Activated naive CD8-positive, alpha-beta T cell treated with anti-CD3 and anti-CD28 coated beads, Interleukin-2, amount 50 U/mL, for 24 hours (primary cell): ENCODE measurements at regions not wholly inside any gene's neighbourhood (a gene's known extent, or its start where the extent isn't known, plus 50 kb on each side); places are given as distances from the start of the nearest gene placed in this dataset.

Source experiments
- ATAC-seq: fragments of 150-1000 bp; cut with Tn5 transposase; one replicate; pipeline ENCODE4 v1.10.0; 2021
- DNase-seq: peaks from one replicate; pipeline ENCODE4 v3.0.0; 2021
- H3K27ac Mint-ChIP-seq: one replicate; pipeline ENCODE4 v1.8.0; 2021; ENCODE audit warnings: mild to moderate bottlenecking, mixed read lengths
- H3K27me3 Mint-ChIP-seq: one replicate; pipeline ENCODE4 v1.8.0; 2021; ENCODE audit warnings: mixed read lengths
- H3K36me3 Mint-ChIP-seq: one replicate; pipeline ENCODE4 v1.8.0; 2021; ENCODE audit warnings: low read depth, mixed read lengths
- H3K4me1 Mint-ChIP-seq: one replicate; pipeline ENCODE4 v1.8.0; 2021; ENCODE audit warnings: mixed read lengths
- H3K4me3 Mint-ChIP-seq: one replicate; pipeline ENCODE4 v1.8.0; 2021; ENCODE audit warnings: mild to moderate bottlenecking, moderate library complexity, mixed read lengths
- H3K9me3 Mint-ChIP-seq: one replicate; pipeline ENCODE4 v1.8.0; 2021; ENCODE audit warnings: mixed read lengths

GRCh38 chr10:117673230-117674010 lies 130.9 kb downstream of the EMX2 start:
- Mint-ChIP-seq H3K27ac (no peak overlapping the region), H3K36me3 (no peaks in the 10 kb centered on the region), H3K4me1 (no peaks in the 10 kb centered on the region), H3K9me3 (no peaks in the 10 kb centered on the region), H3K4me3 (no peak overlapping the region), H3K27me3 (peaks cover 8% of the 10 kb centered on the region)
- no peak for DNase-seq
- no peak for ATAC-seq

- Mint-ChIP-seq H3K27me3 (peaks cover 12% of the 10 kb centered on the region), H3K4me3 (no peak overlapping the region), H3K36me3 (no peaks in the 10 kb centered on the region), H3K27ac (no peak overlapping the region), H3K9me3 (no peaks in the 10 kb centered on the region), H3K4me1 (no peaks in the 10 kb centered on the region)
- no peak for DNase-seq
- no peak for ATAC-seq
Measured at GRCh38 chr10:117674201-117674600, 131.7 kb downstream of the EMX2 start.

- no peak for ATAC-seq
- no peak overlapping the region for H3K4me3 Mint-ChIP-seq
- no peaks in the 10 kb centered on the region for H3K4me1 Mint-ChIP-seq
Measured at GRCh38 chr10:117674646-117675045, 132.1 kb downstream of the EMX2 start.

GRCh38 chr10:117675514-117676055 lies 133.0 kb downstream of the EMX2 start:
- Mint-ChIP-seq H3K4me3 (no peak overlapping the region), H3K27me3 (peaks cover 12% of the 10 kb centered on the region), H3K36me3 (no peaks in the 10 kb centered on the region), H3K9me3 (no peaks in the 10 kb centered on the region), H3K27ac (no peak overlapping the region), H3K4me1 (no peaks in the 10 kb centered on the region)
- DNase-seq (no peak), ATAC-seq (no peak)

More at GRCh38 chr10:117674646-117675045, 132.1 kb downstream of the EMX2 start:
- Mint-ChIP-seq H3K9me3 (no peaks in the 10 kb centered on the region), H3K27me3 (peaks cover 12% of the 10 kb centered on the region), H3K36me3 (no peaks in the 10 kb centered on the region), H3K27ac (no peak overlapping the region)
- no peak for DNase-seq

- peaks cover 12% of the 10 kb centered on the region for H3K27me3 Mint-ChIP-seq
- H3K4me1 Mint-ChIP-seq, result no peaks in the 10 kb centered on the region
- no peaks in the 10 kb centered on the region for H3K9me3 Mint-ChIP-seq
- H3K4me3 Mint-ChIP-seq, result no peak overlapping the region
- no peak overlapping the region for H3K27ac Mint-ChIP-seq
- DNase-seq (no peak), ATAC-seq (no peak)
- H3K36me3 Mint-ChIP-seq, result no peaks in the 10 kb centered on the region
Measured at GRCh38 chr10:117677239-117677638, 134.7 kb downstream of the EMX2 start.

GRCh38 chr10:117677890-117678500 lies 135.4 kb downstream of the EMX2 start:
- no peak overlapping the region for H3K27ac Mint-ChIP-seq
- H3K4me1 Mint-ChIP-seq, result no peaks in the 10 kb centered on the region
- DNase-seq (no peak), ATAC-seq (no peak)
- no peak overlapping the region for H3K4me3 Mint-ChIP-seq
- H3K36me3 Mint-ChIP-seq, result no peaks in the 10 kb centered on the region
- H3K9me3 Mint-ChIP-seq, result no peaks in the 10 kb centered on the region
- peaks cover 12% of the 10 kb centered on the region for H3K27me3 Mint-ChIP-seq

- DNase-seq (no peak), ATAC-seq (no peak)
- Mint-ChIP-seq H3K4me3 (no peak overlapping the region), H3K27ac (no peak overlapping the region), H3K9me3 (no peaks in the 10 kb centered on the region), H3K36me3 (no peaks in the 10 kb centered on the region), H3K27me3 (peaks cover 15% of the 10 kb centered on the region), H3K4me1 (no peaks in the 10 kb centered on the region)
Measured at GRCh38 chr10:117680601-117681000, 138.1 kb downstream of the EMX2 start.

GRCh38 chr10:117681104-117681503 lies 138.6 kb downstream of the EMX2 start:
- Mint-ChIP-seq H3K4me3 (no peak overlapping the region), H3K36me3 (no peaks in the 10 kb centered on the region), H3K9me3 (no peaks in the 10 kb centered on the region), H3K4me1 (no peaks in the 10 kb centered on the region), H3K27me3 (peaks cover 14% of the 10 kb centered on the region), H3K27ac (no peak overlapping the region)
- DNase-seq, result no peak
- ATAC-seq, result no peak

GRCh38 chr10:117684046-117684610 lies 141.6 kb downstream of the EMX2 start:
- Mint-ChIP-seq H3K36me3 (no peaks in the 10 kb centered on the region), H3K9me3 (no peaks in the 10 kb centered on the region), H3K4me1 (no peaks in the 10 kb centered on the region), H3K27me3 (peaks cover 6% of the 10 kb centered on the region), H3K27ac (no peak overlapping the region), H3K4me3 (no peak overlapping the region)
- ATAC-seq, result no peak
- DNase-seq, result no peak

GRCh38 chr10:117684672-117685211 lies 142.2 kb downstream of the EMX2 start:
- Mint-ChIP-seq H3K4me3 (no peak overlapping the region), H3K36me3 (no peaks in the 10 kb centered on the region), H3K27ac (no peak overlapping the region), H3K9me3 (no peaks in the 10 kb centered on the region), H3K27me3 (peaks cover 6% of the 10 kb centered on the region), H3K4me1 (no peaks in the 10 kb centered on the region)
- no peak for ATAC-seq
- DNase-seq, result no peak

- peaks cover 6% of the 10 kb centered on the region for H3K27me3 Mint-ChIP-seq
- H3K4me1 Mint-ChIP-seq, result no peaks in the 10 kb centered on the region
- ATAC-seq, result no peak
- H3K4me3 Mint-ChIP-seq, result no peak overlapping the region
- no peaks in the 10 kb centered on the region for H3K36me3 Mint-ChIP-seq
- H3K27ac Mint-ChIP-seq, result no peak overlapping the region
- no peak for DNase-seq
- H3K9me3 Mint-ChIP-seq, result no peaks in the 10 kb centered on the region
Measured at GRCh38 chr10:117685431-117685830, 142.9 kb downstream of the EMX2 start.

GRCh38 chr10:117686606-117687005 lies 144.1 kb downstream of the EMX2 start:
- ATAC-seq, result peak; percentile 12
- Mint-ChIP-seq H3K27ac (no peak overlapping the region), H3K27me3 (peaks cover 6% of the 10 kb centered on the region), H3K36me3 (no peaks in the 10 kb centered on the region), H3K4me1 (no peaks in the 10 kb centered on the region), H3K4me3 (no peak overlapping the region), H3K9me3 (no peaks in the 10 kb centered on the region)
- no peak for DNase-seq

- Mint-ChIP-seq H3K36me3 (no peaks in the 10 kb centered on the region), H3K4me1 (no peaks in the 10 kb centered on the region), H3K27me3 (peaks cover 7% of the 10 kb centered on the region), H3K4me3 (no peak overlapping the region), H3K27ac (no peak overlapping the region), H3K9me3 (no peaks in the 10 kb centered on the region)
- DNase-seq, result no peak
- no peak for ATAC-seq
Measured at GRCh38 chr10:117688358-117688757, 145.8 kb downstream of the EMX2 start.

- peaks cover 7% of the 10 kb centered on the region for H3K27me3 Mint-ChIP-seq
- H3K4me1 Mint-ChIP-seq, result no peaks in the 10 kb centered on the region
- H3K27ac Mint-ChIP-seq, result no peak overlapping the region
- no peak overlapping the region for H3K4me3 Mint-ChIP-seq
- no peaks in the 10 kb centered on the region for H3K36me3 Mint-ChIP-seq
- no peaks in the 10 kb centered on the region for H3K9me3 Mint-ChIP-seq
- ATAC-seq (no peak), DNase-seq (no peak)
Measured at GRCh38 chr10:117689566-117689965, 147.0 kb downstream of the EMX2 start.

GRCh38 chr10:117690359-117690758 lies 147.8 kb downstream of the EMX2 start:
- Mint-ChIP-seq H3K4me3 (no peak overlapping the region), H3K27me3 (peaks cover 7% of the 10 kb centered on the region), H3K4me1 (no peaks in the 10 kb centered on the region), H3K9me3 (no peaks in the 10 kb centered on the region), H3K27ac (no peak overlapping the region), H3K36me3 (no peaks in the 10 kb centered on the region)
- ATAC-seq, result no peak
- DNase-seq, result no peak
